ENCODE measurements at regions not wholly inside any gene's neighbourhood (a gene's known extent, or its start where the extent isn't known, plus 50 kb on each side); places are given as distances from the start of the nearest gene placed in this dataset.

GRCh38 chr6:112899541-112899940 is 552.4 kb downstream of the RFPL4B start:
- no peak for TF ChIP-seq CTCF (conservative IDR thresholded peaks at IDR 0.05; ENCODE audit: low read depth in 2 of 2)
- no peak for TF ChIP-seq EZH2 (IDR thresholded peaks at IDR 0.05; ENCODE audit: low read depth, unreplicated experiment)
